HEK293T (cell line): ENCODE measurements at regions not wholly inside any gene's neighbourhood (a gene's known extent, or its start where the extent isn't known, plus 50 kb on each side); places are given as distances from the start of the nearest gene placed in this dataset.
"Not testable (repeated sequence)": the region's sequence is repeated elsewhere in the genome, so short reads cannot be mapped to it uniquely, and the experiment has no call there.

Experiments
- CTCF ChIA-PET: fragments of 350-600 bp; formaldehyde crosslinking; extraction: SDS; loops from one replicate; lab custom pipeline; 2021; ENCODE audit warnings: antibody characterized with exemption, inconsistent platforms; lab: Yijun Ruan, JAX
- POLR2A ChIA-PET: fragments of 350-600 bp; formaldehyde crosslinking; extraction: SDS; loops from one replicate; lab custom pipeline; 2020; ENCODE audit warnings: antibody characterized with exemption, inconsistent platforms; lab: Yijun Ruan, JAX
- DNase-seq: peaks from one replicate; pipeline ENCODE4 v3.0.0; 2012; ENCODE audit warnings: mixed read lengths; ENCODE audit errors: extremely low spot score
- ARNT ChIP-seq: fragments of 450-650 bp; IDR thresholded peaks from 2 replicates; pipeline ENCODE4 v1.6.1; 2017; ENCODE audit warnings: mild to moderate bottlenecking
- BHLHE40 ChIP-seq: fragments of 450-650 bp; IDR thresholded peaks from 2 replicates; pipeline ENCODE4 v1.6.1; 2016; ENCODE audit warnings: mild to moderate bottlenecking, moderate library complexity, borderline replicate concordance
- CTBP1 ChIP-seq: fragments of 450-650 bp; IDR thresholded peaks from 2 replicates; pipeline ENCODE4 v1.6.1; 2016; ENCODE audit warnings: borderline replicate concordance
- ELF4 ChIP-seq: fragments of 450-650 bp; IDR thresholded peaks from 2 replicates; pipeline ENCODE4 v1.6.1; 2017; ENCODE audit warnings: antibody characterized with exemption
- FOXA1 ChIP-seq: fragments of 450-650 bp; IDR thresholded peaks from 2 replicates; pipeline ENCODE4 v1.6.1; 2016; ENCODE audit warnings: mild to moderate bottlenecking
- FOXK2 ChIP-seq: fragments of 450-650 bp; IDR thresholded peaks from 2 replicates; pipeline ENCODE4 v1.6.1; 2016; ENCODE audit warnings: mild to moderate bottlenecking
- FOXM1 ChIP-seq: fragments of 450-650 bp; IDR thresholded peaks from 2 replicates; pipeline ENCODE4 v1.6.1; 2017; ENCODE audit warnings: mild to moderate bottlenecking, borderline replicate concordance
- HDGF ChIP-seq: fragments of 450-650 bp; IDR thresholded peaks from 2 replicates; pipeline ENCODE4 v1.6.1; 2017; ENCODE audit warnings: antibody characterized with exemption, borderline replicate concordance
- L3MBTL2 ChIP-seq: fragments of 450-650 bp; conservative IDR thresholded peaks from 2 replicates; pipeline ENCODE4 v1.6.1; 2016; ENCODE audit warnings: mild to moderate bottlenecking
- LEF1 ChIP-seq: fragments of 450-650 bp; IDR thresholded peaks from 2 replicates; pipeline ENCODE4 v1.6.1; 2017; ENCODE audit warnings: mild to moderate bottlenecking, borderline replicate concordance
- NFRKB ChIP-seq: fragments of 450-650 bp; IDR thresholded peaks from 2 replicates; pipeline ENCODE4 v1.6.1; 2016; ENCODE audit warnings: mild to moderate bottlenecking, moderate library complexity
- PKNOX1 ChIP-seq: fragments of 450-650 bp; IDR thresholded peaks from 2 replicates; pipeline ENCODE4 v1.6.1; 2016
- SP1 ChIP-seq: fragments of 450-650 bp; IDR thresholded peaks from 2 replicates; pipeline ENCODE4 v1.6.1; 2017
- SUZ12 ChIP-seq: fragments of 450-650 bp; IDR thresholded peaks from 2 replicates; pipeline ENCODE4 v1.6.1; 2016; ENCODE audit warnings: mild to moderate bottlenecking
- TARDBP ChIP-seq: fragments of 450-650 bp; IDR thresholded peaks from 2 replicates; pipeline ENCODE4 v1.6.1; 2016
- ZNF384 ChIP-seq: fragments of 450-650 bp; IDR thresholded peaks from 2 replicates; pipeline ENCODE4 v1.6.1; 2016

- ChIA-PET CTCF (no interaction called here), POLR2A (no interaction called here)
- no peak for TF ChIP-seq SP1
- no peak for TF ChIP-seq PKNOX1
- no peak for TF ChIP-seq CTBP1
- no peak for TF ChIP-seq ZNF384
- TF ChIP-seq HDGF = no peak
- no peak for TF ChIP-seq BHLHE40
- TF ChIP-seq ARNT = no peak
- TF ChIP-seq SUZ12 = no peak
- no peak for TF ChIP-seq FOXM1
- TF ChIP-seq LEF1 = no peak
- TF ChIP-seq FOXA1 = no peak
- TF ChIP-seq ELF4 = no peak
- no peak for TF ChIP-seq FOXK2
- TF ChIP-seq L3MBTL2 = no peak
- no peak for TF ChIP-seq NFRKB
- TF ChIP-seq TARDBP = no peak
- DNase-seq = no peak
These were observed 840.6 kb downstream of the BRINP3 start for GRCh38 chr1:189637041-189637440.

- DNase-seq, CTCF ChIA-PET, POLR2A ChIA-PET: not testable (repeated sequence)
These were observed 833.5 kb downstream of the BRINP3 start for GRCh38 chr1:189644156-189644555.

- CTCF ChIA-PET = no interaction called here
- no peak for TF ChIP-seq ARNT
- no peak for TF ChIP-seq SUZ12
- no peak for TF ChIP-seq ELF4
- no peak for TF ChIP-seq FOXK2
- no peak for TF ChIP-seq TARDBP
- POLR2A ChIA-PET = no interaction called here
- DNase-seq = no peak
These were observed 832.7 kb downstream of the BRINP3 start for GRCh38 chr1:189644970-189645369.

- TF ChIP-seq HDGF (no peak), FOXM1 (no peak), PKNOX1 (peak; percentile 47; the same call in 1 of the 2 replicates)
- CTCF ChIA-PET = no interaction called here
- POLR2A ChIA-PET = no interaction called here
- DNase-seq = no peak
These were observed 831.6 kb downstream of the BRINP3 start for GRCh38 chr1:189646066-189646465.

- no peak for DNase-seq
- POLR2A ChIA-PET = no interaction called here
- CTCF ChIA-PET = no interaction called here
These were observed 822.8 kb downstream of the BRINP3 start for GRCh38 chr1:189654906-189655305.

GRCh38 chr1:189656628-189657530 lies 820.8 kb downstream of the BRINP3 start:
- ChIA-PET CTCF (no interaction called here), POLR2A (no interaction called here)
- no peak for TF ChIP-seq FOXM1
- no peak for TF ChIP-seq NFRKB
- no peak for TF ChIP-seq FOXA1
- TF ChIP-seq BHLHE40 = no peak
- no peak for TF ChIP-seq TARDBP
- TF ChIP-seq L3MBTL2 = no peak
- TF ChIP-seq ZNF384 = no peak
- TF ChIP-seq ARNT = no peak
- no peak for DNase-seq

More at GRCh38 chr1:189654906-189655305, 822.8 kb downstream of the BRINP3 start:
- TF ChIP-seq ARNT = no peak
- TF ChIP-seq BHLHE40 = no peak

- ChIA-PET POLR2A (no interaction called here), CTCF (no interaction called here)
- no peak for TF ChIP-seq BHLHE40
- TF ChIP-seq L3MBTL2 = no peak
- no peak for TF ChIP-seq ELF4
- no peak for TF ChIP-seq FOXK2
- no peak for TF ChIP-seq PKNOX1
- TF ChIP-seq LEF1 = no peak
- no peak for TF ChIP-seq SP1
- no peak for TF ChIP-seq NFRKB
- TF ChIP-seq ARNT = no peak
- TF ChIP-seq FOXA1 = no peak
- no peak for TF ChIP-seq TARDBP
- no peak for TF ChIP-seq CTBP1
- TF ChIP-seq FOXM1 = no peak
- no peak for TF ChIP-seq HDGF
- no peak for TF ChIP-seq SUZ12
- TF ChIP-seq ZNF384 = no peak
- no peak for DNase-seq
These were observed 819.9 kb downstream of the BRINP3 start for GRCh38 chr1:189657715-189658114.
